HG02798 (cell line): ENCODE measurements at regions not wholly inside any gene's neighbourhood (a gene's known extent, or its start where the extent isn't known, plus 50 kb on each side); places are given as distances from the start of the nearest gene placed in this dataset.
A peak's percentile ranks its signal among the peaks of the same experiment; 100 is the strongest.

Experiments
- ATAC-seq: cut with Tn5 transposase; IDR thresholded peaks from one replicate; pipeline ENCODE4 v1.9.1; 2021; ENCODE audit warnings: mild to moderate bottlenecking; ENCODE audit not compliant: unreplicated experiment, poor library complexity

DNA sequence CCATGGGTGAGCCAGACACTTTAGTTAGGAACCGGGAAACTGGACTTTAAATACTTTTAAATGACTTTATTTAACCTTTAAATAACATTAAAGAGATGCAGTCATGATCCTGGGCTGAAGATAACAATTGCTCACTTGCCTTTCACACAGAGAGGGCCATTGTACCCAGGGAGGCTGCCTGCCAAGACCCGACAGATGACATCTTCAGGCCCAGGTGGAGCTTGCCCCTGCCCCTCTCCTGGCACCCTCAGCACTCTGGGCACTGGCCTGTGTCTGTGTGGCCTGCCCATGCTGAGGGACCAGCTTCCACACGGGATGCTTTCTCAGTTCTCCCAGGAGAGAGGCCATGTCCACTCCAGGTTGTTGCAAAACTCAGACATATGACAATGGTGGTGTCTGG lies 216.4 kb upstream of the MYT1L start:
- ATAC-seq, result no peak

DNA sequence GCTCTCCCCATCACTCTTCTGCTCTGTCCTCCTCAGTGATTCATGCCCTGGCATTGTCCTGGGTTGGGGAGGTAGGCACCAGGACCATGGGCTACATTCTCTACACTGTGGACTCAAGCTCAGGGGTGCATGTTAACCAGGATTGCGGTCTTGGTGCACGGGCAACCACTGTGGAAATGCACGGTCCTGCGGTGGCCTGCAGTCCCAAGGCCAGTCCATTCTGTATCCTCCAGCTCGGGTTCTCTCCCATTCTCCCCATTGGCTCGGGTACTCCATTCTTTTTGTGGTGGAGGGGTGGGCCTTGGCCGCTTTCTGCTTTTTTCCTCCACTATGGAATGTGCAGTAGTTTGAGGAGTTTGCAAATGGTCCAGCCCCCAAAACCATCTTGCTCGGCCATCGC lies 215.0 kb upstream of the MYT1L start:
- ATAC-seq, result no peak

DNA sequence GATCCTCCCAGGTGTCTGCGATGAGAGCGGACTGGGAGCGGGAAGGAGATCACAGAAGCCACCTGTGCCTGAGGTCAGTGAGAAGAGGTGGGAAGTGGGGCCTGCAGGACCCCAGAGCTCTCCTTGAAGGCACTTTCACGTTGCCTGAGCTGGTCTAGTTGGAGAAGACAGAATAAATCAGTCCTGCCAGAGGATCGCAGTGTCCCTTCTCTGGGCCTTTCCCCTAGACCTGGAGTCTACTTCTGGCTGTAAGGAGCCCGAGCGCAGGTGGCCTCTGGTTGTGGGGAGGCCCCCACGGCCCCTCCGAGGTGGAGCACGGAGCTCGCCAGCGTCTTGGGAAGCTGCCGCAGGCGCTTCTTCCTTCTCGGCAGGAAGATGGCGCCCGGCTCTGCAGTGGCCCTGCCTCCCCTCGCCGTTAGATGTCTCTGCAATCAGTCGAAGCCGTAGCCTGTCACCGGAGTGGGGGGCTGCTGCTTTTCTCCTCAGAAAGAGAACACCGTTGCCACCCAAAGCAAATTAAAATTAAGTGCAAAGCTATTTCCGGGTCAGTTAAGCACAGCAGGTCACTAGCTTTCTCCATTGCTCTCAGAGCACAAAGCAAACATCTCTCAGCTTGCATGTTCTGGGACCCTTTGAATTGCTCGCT lies 212.0 kb upstream of the MYT1L start:
- ATAC-seq, result no peak

DNA sequence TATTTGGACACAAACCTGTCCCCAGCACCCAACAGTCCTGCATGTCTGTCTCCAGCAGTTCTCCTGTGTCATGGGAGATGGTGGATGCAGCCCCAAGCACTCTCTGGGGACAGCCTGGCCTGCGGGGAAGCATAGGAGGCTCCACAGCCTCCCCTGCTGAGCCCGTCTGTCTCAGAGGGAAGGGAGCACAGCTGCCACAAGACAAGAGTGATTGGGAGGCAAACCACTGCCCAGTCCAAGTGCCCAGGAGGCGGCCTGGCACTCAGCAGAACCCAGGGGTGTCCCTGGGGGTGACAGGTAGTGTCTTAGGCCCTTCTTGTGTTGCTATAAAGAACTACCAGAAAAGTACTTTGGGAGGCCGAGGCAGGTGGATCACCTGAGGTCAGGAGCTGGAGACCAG lies 211.2 kb upstream of the MYT1L start:
- no peak for ATAC-seq

DNA sequence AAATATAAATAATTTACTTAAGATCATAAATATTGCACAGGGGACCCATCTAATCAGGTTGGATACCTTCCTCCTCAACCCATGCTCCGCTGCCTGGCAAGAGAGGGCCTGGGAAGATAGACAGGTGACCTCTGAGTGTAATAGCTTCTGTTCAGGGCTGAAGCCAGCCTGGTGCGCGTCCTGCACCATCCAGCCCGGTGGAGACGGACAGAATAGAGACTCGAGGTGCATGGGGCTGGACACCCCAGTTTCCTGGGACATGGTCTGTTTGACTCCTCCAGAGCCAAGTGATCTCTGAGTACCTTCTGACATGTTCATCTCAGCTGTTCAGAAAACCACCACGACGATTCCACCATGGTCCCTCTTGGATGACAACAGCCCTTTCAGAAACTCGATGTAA lies 209.3 kb upstream of the MYT1L start:
- no peak for ATAC-seq

DNA sequence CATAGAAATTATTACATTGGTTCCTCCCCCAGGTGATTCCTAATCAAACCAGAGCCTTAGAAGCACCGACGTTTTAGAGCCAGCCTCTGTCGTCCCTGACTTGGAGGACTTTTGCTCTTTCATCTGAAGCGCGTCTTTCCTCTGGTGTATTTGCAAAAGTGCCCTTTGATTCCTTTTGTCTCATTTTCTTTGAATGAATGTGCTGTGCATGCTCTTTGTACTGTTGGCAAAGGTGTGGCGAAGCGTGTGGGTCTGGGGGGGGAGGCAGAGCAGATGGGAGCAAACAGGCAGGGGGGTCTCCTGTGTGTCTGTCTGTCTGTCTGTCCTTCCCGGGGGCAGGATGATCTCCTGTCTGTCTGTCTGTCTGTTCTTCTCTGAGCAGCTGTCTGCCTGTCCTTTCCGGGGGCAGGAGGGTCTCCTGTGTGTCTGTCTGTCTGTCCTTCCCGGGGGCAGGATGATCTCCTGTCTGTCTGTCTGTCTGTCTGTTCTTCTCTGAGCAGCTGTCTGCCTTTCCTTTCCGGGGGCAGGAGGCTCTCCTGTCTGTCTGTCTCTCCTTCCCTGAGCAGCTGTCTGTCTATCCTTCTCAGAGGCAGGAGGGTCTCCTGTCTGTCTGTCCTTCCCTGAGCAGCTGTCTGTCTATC lies 205.5 kb upstream of the MYT1L start:
- ATAC-seq, result no peak

DNA sequence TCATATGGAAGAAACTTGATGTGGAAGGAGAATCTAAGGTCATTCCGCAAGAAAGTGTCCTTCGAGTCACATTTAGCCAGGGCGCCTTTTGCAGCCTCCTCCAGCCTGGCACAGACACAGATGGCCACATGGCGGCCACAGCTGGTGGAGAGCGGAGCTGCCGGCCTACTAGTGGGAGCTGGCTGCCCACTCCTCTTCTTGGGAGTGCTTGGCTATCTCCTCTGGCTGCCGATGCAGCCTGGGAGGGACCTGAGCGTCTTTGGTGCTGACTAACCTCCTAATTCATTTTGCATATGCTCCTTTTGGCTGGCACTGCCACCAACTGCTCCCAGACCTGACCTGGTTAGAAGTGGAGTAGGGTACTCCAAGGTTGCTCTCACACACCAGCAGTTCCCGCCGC lies 199.3 kb upstream of the MYT1L start:
- no peak for ATAC-seq

DNA sequence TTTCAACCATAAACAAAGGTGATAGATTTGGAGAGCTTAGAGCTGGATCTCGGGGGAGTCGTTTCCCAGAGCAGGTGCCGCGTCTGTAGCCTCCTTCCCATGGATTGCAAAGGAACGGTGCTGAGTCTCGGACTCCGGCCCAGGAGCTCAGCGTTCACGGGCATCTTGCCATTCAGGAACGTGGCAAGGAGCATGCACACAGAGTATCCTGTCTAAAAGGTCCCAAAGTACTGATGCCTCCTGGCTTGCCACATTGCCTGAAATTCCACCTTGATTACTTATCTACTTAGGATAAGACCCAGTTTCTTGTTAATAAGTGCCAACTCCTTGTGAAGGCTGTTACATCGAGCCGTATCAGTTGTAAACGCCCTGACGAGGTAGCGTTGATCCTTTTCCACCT lies 197.8 kb upstream of the MYT1L start:
- no peak for ATAC-seq

DNA sequence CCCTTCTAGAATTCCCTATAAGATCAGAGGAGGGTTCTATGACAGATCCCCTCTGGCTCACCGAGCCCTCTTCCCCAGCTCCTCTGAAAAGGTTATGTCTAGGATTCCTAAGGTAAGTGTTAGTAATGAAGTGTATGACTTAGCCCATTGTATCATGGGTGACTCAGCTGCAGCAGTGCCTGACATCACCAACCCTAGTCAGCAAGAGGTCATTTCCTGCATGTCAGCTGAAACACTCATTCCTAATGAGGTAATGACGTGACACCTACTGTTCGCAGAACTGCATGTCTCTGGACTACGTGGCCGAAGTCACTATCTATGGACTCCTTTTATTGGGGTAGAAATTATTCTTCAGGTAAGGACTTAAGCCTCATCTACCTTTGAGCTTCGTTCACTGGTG lies 196.1 kb upstream of the MYT1L start:
- ATAC-seq, result no peak

DNA sequence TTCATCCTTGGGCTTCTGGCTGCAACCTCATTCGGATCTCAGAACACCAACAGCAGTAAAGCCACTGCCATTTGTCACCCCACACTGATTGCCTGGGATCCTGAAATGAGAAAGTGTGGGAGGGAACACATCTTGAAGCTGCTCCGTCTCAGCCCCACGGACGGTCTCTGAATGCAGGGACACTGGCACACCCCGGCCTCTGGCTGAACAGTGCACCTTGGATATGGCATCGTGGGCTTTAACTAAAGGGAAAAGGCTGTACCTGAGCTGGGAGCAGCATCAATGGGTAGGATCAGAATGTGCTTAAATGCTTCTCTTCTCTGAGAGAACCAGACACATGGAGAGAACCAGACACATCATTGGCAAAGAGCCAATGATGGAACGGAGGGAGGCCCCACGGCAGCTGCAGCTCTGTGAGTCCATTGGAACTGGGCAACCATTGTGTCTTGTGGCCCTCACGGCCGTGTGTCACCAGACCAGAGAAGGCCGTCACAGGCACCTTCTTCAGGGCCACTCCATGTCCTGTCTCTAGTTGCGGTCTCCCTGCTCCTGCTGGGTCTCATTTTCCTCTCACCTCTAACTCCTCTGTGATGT lies 193.4 kb upstream of the MYT1L start:
- ATAC-seq, result no peak

DNA sequence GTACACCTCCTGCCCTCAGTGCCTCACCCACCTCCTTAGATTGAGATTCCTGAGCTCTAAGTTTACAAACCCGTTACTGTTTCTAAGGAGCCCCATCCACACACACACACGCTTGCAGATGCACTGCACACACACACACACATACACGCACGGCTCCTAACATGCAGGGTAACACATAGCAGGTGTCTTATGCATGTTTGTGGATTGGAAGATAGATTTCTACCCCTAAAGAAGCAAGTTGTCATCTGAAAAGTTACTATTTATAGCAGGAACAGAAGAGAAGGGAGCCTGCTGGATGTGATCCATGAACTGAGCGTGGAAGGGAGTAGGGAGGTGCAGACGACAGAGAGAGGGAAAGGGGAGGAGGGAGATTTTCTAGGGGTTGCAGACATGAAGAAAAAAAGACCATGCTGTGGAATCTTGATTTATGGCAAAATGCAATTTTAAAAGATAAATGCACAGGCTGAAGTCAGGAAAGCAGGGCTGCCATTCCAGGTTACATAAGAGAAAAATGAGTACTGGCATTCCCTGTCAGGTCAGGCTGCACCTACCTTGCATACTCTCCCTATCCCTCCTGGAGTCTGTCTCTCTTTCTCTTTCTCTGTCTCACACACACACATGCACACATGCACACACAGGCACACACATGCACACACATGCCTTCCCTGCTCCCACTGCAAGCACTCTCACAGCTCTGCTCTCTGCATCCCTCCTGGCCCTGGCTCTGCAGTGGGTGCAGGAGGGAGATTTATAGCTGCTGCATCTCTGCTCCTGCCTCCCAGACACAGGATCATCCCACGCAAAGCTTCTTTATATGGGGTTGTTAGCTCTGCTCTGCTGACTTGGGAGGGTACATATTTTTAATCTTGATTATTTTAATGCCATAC lies 192.6 kb upstream of the MYT1L start:
- ATAC-seq, result no peak

DNA sequence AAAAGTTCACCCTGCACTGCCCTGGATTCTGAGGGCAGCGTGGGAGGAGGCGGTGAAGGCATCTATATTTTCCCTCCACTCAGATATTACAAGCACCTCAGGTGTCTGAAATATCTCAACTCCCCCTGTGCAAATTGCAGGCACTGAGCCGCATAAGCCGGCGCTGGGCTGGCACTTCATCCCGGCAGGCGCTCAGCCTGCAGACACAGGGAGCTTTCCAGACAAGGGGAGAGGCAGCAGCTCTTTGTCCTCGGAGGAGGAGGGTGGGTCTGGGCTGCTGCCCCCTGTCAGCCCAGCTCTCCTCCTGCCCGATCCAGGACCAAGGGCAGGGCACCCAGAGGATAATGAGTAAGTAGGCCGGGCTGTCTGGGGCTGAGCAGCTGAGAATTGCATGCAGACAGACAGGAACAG lies 189.3 kb upstream of the MYT1L start:
- ATAC-seq, result no peak

DNA sequence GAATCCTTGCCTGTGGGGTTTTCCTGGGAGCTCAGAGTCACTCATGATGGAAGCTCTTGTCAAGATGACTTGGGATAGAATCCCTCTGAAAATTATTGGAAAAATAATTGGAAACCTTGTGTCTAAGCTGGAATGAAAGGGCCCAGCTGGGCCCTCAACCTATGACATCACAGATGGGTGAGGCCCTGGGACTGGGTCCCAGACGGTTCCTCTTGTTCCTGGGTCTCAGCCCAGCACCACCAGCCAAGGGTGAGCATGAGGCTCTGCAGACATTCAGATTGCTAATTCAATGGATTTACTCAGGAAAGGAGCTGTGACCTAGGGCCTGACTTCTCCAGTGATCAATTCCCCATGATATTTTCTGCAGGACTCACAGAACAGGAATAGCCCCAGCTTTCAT lies 188.3 kb upstream of the MYT1L start:
- no peak for ATAC-seq

DNA sequence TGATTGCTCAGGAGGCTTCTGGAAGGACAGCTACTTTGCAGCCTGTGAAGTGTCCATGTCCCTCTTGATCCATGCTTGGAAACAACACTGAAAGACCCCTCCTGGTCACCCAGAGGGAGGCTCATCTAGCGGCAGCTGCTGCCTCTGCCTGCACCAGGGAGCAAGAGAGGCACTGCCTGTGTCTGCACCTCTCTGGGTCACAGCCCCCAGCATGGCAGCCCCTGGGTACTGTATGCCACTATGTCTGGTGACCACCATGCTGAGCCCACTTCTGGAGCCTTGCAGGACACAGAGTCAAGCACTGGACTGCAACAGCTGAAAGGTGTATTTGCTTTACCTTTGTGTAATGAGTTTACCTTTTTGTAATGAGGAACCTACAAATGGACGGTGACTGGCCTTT lies 186.3 kb upstream of the MYT1L start:
- ATAC-seq, result no peak

DNA sequence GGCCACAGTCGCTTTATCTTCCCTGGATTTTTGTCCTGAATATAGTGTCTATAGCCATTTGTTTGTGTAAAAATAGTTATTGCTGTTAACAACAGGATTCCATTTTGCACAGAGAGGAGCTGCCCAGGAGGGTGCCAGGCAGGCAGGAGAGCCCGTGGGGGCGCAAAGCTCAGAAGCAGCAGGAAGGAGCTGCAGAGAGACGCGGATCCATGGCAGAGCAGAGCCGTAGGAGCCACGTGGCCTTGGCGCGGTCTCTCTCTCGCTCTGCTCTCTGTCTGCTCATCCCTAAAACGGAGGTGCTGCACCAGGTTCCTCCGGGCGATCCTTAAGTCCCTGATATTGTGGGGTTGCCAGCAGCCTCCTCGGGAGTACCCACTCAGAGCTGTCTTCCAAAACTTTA lies 185.3 kb upstream of the MYT1L start:
- ATAC-seq, result no peak

DNA sequence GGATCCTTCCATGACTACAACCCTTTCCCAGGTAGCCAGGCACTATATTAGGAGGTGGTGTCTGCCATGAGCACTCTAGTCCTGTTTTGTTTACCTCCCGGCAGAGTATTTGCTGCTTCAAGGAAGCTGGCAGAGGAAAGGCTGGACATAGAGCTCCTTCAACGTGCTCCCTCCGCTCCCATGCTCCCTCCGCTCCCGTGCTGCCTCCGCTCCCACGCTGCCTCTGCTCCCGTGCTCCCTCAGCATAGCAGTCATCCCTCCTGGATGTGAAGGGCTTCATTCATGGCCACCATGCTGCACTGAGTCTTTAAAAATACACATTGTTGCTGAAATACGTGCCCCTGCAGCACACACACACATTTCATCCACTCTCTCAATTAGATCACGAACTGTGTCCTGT lies 181.9 kb upstream of the MYT1L start:
- no peak for ATAC-seq

DNA sequence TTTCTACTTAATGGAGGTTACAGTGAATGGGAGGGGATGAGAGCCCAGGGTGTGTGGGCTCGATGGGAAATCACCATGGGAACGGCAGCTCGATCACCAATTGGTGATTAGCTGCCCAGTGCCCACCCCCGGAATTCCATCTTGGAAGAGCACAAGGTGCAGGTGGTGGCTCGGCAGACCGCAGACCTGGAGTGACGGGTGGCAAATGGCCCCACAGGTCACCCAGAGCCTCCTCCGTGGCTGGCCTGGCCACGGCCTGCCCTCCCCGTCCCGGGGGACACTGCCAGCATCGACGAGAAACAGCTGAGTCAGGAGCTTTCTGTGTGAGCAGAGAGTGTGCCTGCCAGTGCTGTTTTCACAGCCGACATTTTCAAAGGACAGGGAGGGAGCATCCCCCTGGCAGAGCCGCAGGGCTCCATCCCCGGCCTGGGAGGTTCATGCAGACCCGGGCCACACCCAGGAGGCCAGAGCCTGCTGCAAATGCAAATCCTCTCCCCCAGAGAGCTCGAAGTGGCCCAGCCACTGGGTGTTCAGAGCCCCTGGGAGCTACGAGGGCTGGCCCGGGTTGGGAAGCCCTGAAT lies 176.4 kb upstream of the MYT1L start:
- ATAC-seq, result no peak

DNA sequence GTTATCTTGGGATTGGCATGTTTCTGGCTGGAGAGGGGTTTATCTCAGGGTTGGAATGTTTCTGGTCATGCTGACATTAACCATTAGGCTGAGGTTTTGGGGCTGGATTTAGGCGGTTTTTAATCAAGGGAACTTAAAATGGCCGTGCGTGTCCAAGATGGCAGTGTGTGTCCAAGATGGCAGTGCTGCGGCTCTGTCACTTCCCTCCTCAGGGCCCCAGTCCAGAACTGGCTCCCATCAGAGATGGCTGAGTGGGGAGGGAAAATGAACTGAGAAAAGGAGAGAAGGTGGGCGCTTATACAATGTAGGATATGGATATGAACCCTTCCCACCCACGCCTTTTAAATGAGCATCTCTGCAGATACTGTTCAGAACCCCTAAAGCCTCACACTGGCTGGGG lies 175.5 kb upstream of the MYT1L start:
- no peak for ATAC-seq

DNA sequence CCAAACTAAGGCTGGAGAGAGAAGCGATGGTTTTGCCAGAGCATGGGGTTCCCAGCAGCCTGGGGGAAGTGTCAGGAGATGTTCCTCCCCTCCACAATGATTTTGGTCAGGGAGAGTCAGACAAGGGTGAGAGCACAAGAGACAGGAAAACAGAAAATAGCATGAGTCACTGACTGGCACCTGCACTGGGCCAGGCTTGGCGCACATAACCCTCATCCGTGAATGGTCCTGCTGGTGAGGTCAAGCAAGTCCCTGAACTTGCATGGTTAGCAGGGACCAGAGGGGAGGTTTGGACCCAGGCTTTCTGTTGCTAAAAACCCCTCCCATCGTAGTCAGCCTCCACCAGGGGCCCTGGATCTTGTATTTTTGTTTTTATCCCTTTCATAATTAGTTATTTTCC lies 174.5 kb upstream of the MYT1L start:
- no peak for ATAC-seq

DNA sequence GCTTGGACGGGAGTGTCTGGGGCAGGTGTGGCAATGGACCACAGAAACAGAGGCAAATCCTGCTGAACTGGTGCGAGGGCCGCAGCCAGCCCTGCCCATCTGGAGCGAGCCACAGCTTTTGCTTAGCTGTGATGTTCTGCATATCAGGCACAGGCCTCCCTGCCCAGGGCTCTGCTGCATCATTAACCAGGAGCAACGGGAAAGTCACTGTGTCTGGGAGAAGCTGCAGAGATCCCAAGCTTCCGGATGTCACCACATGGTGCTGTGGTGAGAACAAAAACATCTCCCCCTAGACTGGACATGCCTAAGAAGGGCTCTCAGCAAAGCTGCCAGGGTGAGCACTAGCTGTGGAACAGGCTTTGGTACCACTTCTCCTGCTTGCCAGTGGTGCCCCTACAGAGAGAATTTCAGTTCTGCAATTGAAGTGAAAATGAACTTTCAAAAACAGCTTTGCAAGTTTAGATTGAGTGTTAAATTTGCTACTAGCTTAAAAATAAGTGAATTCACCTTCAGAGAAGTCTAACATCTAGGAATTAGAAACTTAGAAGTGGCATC lies 172.9 kb upstream of the MYT1L start:
- ATAC-seq, result peak; percentile 57

DNA sequence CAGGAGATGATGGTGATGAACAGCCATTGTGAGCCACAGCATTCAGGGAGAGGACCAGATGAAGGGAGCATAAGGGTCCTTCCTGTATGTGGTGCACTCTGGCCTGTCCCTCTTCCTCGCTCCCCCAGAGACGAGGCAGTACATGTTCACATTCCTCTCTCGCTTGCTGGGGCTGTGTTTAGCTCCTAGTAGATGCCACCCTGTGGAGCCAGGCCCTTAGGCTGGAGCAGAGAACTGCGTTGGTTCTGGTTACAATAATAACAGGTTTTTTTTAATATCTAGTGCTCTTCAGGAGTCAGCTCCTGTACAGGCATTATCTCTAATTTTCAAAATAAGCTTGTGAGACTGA lies 171.1 kb upstream of the MYT1L start:
- no peak for ATAC-seq
